ENCODE measurements at regions not wholly inside any gene's neighbourhood (a gene's known extent, or its start where the extent isn't known, plus 50 kb on each side); places are given as distances from the start of the nearest gene placed in this dataset.
"Not testable (repeated sequence)": the region's sequence is repeated elsewhere in the genome, so short reads cannot be mapped to it uniquely, and the experiment has no call there.

DNA sequence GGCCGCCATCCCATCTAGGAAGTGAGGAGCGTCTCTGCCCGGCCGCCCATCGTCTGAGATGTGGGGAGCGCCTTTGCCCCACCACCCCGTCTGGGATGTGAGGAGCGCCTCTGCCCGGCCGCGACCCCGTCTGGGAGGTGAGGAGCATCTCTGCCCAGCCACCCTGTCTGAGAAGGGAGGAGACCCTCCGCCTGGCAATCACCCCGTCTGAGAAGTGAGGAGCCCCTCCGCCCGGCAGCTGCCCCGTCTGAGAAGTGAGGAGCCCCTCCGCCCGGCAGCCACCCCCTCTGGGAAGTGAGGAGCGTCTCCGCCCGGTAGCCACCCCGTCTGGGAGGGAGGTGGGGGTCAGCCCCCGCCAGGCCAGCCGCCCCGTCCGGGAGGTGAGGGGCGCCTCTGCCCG, 194.2 kb upstream of the FBXL4 start:
- not testable (repeated sequence) for TF ChIP-seq CTCF, POLR2A (IDR thresholded peaks at IDR 0.05)

Measured in adrenal gland (tissue), 5 donors.